HL-60 (cell line): ENCODE measurements at regions not wholly inside any gene's neighbourhood (a gene's known extent, or its start where the extent isn't known, plus 50 kb on each side); places are given as distances from the start of the nearest gene placed in this dataset.

ENCODE experiments used
- DNase-seq, 2 experiments: peaks; one replicate each; pipeline ENCODE4 v3.0.0-alpha.2; 2010 to 2020; ENCODE audit warnings: low read depth in 1 of 2, low spot score in 1 of 2
- H3K27ac ChIP-seq: fragments of 250-450 bp; sonication (Bioruptor Pico); replicated peaks from 2 replicates; pipeline ENCODE4 v1.5.1; 2020; ENCODE audit warnings: mild to moderate bottlenecking, moderate library complexity
- H3K27me3 ChIP-seq: fragments of 250-450 bp; sonication (Bioruptor Pico); 2 replicates; pipeline ENCODE4 v1.5.1; 2021; ENCODE audit warnings: mild to moderate bottlenecking, moderate library complexity; ENCODE audit not compliant: insufficient read depth, poor library complexity, severe bottlenecking
- H3K4me3 ChIP-seq: replicated peaks from 2 replicates; pipeline ENCODE4 v1.5.1; 2011; ENCODE audit warnings: mild to moderate bottlenecking, control low read depth, low read length; ENCODE audit not compliant: insufficient read depth
- CTCF ChIP-seq: IDR thresholded peaks from one replicate; pipeline ENCODE4 v1.5.1; 2011; ENCODE audit warnings: low read length, control low read depth, inconsistent platforms; ENCODE audit not compliant: insufficient read depth
- GABPA ChIP-seq: IDR thresholded peaks from 2 replicates; pipeline ENCODE4 v1.6.1; 2012; ENCODE audit warnings: low read depth
- POLR2AphosphoS5 ChIP-seq: IDR thresholded peaks from 2 replicates; pipeline ENCODE4 v1.6.1; 2012; ENCODE audit warnings: low read depth
- REST ChIP-seq: IDR thresholded peaks from 2 replicates; pipeline ENCODE4 v1.6.1; 2012; ENCODE audit warnings: low read depth; ENCODE audit not compliant: insufficient replicate concordance
- SPI1 ChIP-seq: IDR thresholded peaks from 2 replicates; pipeline ENCODE4 v1.6.1; 2012; ENCODE audit warnings: low read depth, mild to moderate bottlenecking, borderline replicate concordance

- no peak overlapping the region for H3K4me3 ChIP-seq
- H3K27ac ChIP-seq = no peak overlapping the region
- DNase-seq = no peak
- no peaks in the 10 kb centered on the region for H3K27me3 ChIP-seq
- TF ChIP-seq REST = no peak
- TF ChIP-seq GABPA = no peak
- no peak for TF ChIP-seq POLR2AphosphoS5
- TF ChIP-seq CTCF = no peak
- no peak for TF ChIP-seq SPI1
These were observed 63.9 kb downstream of the SYF2 start for GRCh38 chr1:25168193-25169071.

- Histone ChIP-seq H3K4me3 (no peak overlapping the region), H3K27me3 (no peaks in the 10 kb centered on the region), H3K27ac (no peak overlapping the region)
- TF ChIP-seq POLR2AphosphoS5 = no peak
- no peak for TF ChIP-seq CTCF
- TF ChIP-seq REST = no peak
- no peak for TF ChIP-seq GABPA
- TF ChIP-seq SPI1 = no peak
- no peak for DNase-seq
These were observed 64.8 kb downstream of the SYF2 start for GRCh38 chr1:25167269-25168192.

- no peak overlapping the region for H3K27ac ChIP-seq
- no peak for TF ChIP-seq SPI1
- TF ChIP-seq POLR2AphosphoS5 = no peak
- TF ChIP-seq GABPA = no peak
- TF ChIP-seq REST = no peak
- no peak for TF ChIP-seq CTCF
- no peak for DNase-seq
- no peak overlapping the region for H3K4me3 ChIP-seq
- H3K27me3 ChIP-seq = no peaks in the 10 kb centered on the region
These were observed 65.5 kb downstream of the SYF2 start for GRCh38 chr1:25166847-25167246.
